Ovary (tissue), 3 donors: ENCODE measurements at regions not wholly inside any gene's neighbourhood (a gene's known extent, or its start where the extent isn't known, plus 50 kb on each side); places are given as distances from the start of the nearest gene placed in this dataset.

Experiments used
- EP300 ChIP-seq: sonication (generic); formaldehyde crosslinking; IDR thresholded peaks from one replicate; pipeline ENCODE4 v1.6.1; 2017; ENCODE audit warnings: antibody characterized with exemption
- POLR2A ChIP-seq: fragments of 450-650 bp; IDR thresholded peaks from one replicate; pipeline ENCODE4 v1.6.1; 2017; ENCODE audit warnings: antibody characterized with exemption, mild to moderate bottlenecking, moderate library complexity
- TF ChIP-seq, protein P1 (sequence below), 3 donors: fragments of 450-650 bp in 2 of 3; fragments of 200-600 bp in 1 of 3; IDR thresholded peaks; one replicate each; pipeline versions ENCODE4 v1.5.1 to v1.8.0; 2016 to 2022; ENCODE audit warnings: antibody characterized with exemption in 3 of 3, mild to moderate bottlenecking in 1 of 3
- donor health status: DM: no; HTN: no; CAD: no.

DNA sequence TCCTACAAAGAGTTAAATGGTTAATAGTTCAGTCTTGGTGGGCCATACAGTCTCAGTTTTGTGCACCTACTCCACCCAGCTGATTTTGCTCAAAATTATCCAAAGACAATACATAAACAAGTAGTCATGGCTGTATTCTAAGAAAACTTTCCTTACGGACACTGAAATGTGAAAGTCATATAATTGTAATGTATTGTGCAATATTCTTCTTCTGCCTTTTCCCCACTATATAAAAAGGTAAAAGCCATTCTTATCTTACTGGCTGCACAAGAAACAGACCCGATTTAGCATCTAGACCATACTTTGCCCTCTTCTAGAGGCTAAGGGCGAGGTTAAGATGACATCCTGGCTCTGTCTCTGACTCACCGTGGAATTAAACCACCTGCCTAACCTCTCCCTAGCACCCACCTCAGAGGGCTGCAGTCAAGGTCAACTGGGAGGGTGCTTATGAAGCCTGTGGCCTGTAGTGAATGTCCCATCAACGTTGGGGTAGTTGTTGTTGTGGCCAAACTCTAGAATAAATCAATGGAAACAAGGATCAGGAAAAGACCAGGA is 63.8 kb upstream of the DOCK1 start:
- TF ChIP-seq EP300 (no peak), POLR2A (no peak)
- TF ChIP-seq, protein P1, sequence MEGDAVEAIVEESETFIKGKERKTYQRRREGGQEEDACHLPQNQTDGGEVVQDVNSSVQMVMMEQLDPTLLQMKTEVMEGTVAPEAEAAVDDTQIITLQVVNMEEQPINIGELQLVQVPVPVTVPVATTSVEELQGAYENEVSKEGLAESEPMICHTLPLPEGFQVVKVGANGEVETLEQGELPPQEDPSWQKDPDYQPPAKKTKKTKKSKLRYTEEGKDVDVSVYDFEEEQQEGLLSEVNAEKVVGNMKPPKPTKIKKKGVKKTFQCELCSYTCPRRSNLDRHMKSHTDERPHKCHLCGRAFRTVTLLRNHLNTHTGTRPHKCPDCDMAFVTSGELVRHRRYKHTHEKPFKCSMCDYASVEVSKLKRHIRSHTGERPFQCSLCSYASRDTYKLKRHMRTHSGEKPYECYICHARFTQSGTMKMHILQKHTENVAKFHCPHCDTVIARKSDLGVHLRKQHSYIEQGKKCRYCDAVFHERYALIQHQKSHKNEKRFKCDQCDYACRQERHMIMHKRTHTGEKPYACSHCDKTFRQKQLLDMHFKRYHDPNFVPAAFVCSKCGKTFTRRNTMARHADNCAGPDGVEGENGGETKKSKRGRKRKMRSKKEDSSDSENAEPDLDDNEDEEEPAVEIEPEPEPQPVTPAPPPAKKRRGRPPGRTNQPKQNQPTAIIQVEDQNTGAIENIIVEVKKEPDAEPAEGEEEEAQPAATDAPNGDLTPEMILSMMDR (IDR thresholded peaks at IDR 0.05): no peak
